ENCODE measurements at regions not wholly inside any gene's neighbourhood (a gene's known extent, or its start where the extent isn't known, plus 50 kb on each side); places are given as distances from the start of the nearest gene placed in this dataset.

DNA sequence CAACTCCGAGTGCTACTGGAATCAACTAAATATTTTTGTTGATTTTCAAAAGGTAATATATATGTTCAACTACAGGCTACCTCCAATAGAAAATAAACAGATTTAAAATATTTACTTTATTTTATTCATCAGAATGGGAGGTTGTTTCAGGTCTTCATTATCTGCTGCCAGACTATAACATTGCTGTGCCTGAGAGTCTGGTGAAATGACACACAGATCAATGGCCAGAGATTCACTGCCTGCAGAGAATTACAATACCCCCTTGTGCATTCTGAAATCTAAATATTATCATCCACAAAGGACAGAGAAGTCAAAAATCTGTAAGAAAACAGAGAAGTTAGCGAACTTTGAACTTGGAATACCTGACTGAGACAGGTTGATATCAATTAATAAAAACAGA lies 667.8 kb upstream of the GJE1 start:
- TF ChIP-seq, protein P1, sequence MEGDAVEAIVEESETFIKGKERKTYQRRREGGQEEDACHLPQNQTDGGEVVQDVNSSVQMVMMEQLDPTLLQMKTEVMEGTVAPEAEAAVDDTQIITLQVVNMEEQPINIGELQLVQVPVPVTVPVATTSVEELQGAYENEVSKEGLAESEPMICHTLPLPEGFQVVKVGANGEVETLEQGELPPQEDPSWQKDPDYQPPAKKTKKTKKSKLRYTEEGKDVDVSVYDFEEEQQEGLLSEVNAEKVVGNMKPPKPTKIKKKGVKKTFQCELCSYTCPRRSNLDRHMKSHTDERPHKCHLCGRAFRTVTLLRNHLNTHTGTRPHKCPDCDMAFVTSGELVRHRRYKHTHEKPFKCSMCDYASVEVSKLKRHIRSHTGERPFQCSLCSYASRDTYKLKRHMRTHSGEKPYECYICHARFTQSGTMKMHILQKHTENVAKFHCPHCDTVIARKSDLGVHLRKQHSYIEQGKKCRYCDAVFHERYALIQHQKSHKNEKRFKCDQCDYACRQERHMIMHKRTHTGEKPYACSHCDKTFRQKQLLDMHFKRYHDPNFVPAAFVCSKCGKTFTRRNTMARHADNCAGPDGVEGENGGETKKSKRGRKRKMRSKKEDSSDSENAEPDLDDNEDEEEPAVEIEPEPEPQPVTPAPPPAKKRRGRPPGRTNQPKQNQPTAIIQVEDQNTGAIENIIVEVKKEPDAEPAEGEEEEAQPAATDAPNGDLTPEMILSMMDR (IDR thresholded peaks at IDR 0.05; ENCODE audit: low read length), result no peak
- no peak for TF ChIP-seq EZH2 (IDR thresholded peaks at IDR 0.05; ENCODE audit: borderline replicate concordance, low read length)
